HG02759 (cell line): ENCODE measurements at regions not wholly inside any gene's neighbourhood (a gene's known extent, or its start where the extent isn't known, plus 50 kb on each side); places are given as distances from the start of the nearest gene placed in this dataset.
A peak's percentile ranks its signal among the peaks of the same experiment; 100 is the strongest.

Source experiments
- ATAC-seq: cut with Tn5 transposase; IDR thresholded peaks from one replicate; pipeline ENCODE4 v1.9.1; 2021; ENCODE audit warnings: mild to moderate bottlenecking, moderate library complexity; ENCODE audit not compliant: unreplicated experiment

- no peak for ATAC-seq
These were observed 127.3 kb downstream of the TMA16 start for GRCh38 chr4:163621821-163622220.

- no peak for ATAC-seq
These were observed 128.0 kb downstream of the TMA16 start for GRCh38 chr4:163622379-163623035.

GRCh38 chr4:163623787-163624186, 129.3 kb downstream of the TMA16 start:
- no peak for ATAC-seq

DNA sequence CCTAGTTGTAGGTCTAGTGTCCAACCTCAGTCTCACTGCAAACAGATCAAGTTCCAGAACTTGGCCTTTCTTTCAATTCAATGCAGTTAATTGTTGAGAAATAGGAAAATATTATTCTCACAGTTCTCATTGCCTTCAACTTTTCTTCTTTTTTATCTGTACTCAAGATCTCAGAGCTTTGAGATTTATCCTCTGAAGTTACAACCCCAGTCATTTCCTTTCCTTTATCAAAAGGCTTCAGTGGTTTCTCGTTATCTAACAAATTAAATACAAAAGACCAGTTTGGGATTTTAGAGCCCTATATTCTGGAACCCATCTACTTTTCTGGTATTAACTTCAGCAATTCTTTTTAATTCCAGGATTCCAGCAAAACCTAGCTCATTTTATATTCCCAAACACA, 130.2 kb downstream of the TMA16 start:
- ATAC-seq, result no peak

GRCh38 chr4:163631288-163631687, 136.8 kb downstream of the TMA16 start:
- no peak for ATAC-seq

- no peak for ATAC-seq
These were observed 144.4 kb downstream of the TMA16 start for GRCh38 chr4:163638909-163639308.

DNA sequence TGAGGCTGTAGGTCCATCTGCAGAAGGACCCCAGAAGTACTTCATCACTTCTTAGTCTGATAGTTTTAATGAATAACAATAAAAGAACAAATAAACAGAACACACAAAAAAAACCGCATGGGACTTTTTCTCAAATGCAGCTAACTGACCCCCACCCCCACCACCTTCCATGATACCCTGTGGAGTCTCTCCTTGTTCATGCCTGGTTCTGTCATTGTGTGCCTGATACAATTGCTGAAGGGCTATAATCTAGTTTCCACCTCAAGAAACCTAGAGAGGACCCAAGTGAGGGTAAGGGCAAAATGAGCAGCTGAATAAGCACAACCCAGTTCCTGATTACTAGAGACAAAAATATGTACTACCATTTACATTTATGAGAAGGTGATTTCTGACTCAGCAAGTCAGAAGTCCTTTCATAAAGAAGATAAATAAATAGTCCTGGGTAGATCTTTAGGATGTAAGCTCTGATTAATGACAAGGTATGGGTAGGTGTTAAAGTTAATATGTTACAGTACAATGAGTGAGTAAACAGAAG, 155.1 kb downstream of the TMA16 start:
- no peak for ATAC-seq

DNA sequence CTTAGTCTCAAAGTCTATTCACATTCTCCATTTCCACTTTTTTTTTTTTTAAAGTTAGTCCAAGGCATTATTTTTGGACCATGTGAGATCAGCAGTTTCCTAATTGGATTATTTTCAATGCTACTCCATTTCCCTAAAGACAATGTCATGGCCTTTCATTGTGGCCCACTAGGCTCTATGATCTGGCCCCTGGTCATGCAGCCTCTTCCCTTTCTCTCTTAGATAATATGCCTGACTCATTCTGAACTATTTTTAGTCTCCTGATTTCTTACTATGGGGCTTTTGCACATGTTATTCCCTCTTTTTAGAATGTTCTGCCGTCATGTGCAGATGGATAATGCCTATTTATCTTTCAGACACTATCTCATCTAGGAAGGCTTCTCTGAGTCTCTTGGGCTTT, 157.3 kb downstream of the TMA16 start:
- no peak for ATAC-seq

DNA sequence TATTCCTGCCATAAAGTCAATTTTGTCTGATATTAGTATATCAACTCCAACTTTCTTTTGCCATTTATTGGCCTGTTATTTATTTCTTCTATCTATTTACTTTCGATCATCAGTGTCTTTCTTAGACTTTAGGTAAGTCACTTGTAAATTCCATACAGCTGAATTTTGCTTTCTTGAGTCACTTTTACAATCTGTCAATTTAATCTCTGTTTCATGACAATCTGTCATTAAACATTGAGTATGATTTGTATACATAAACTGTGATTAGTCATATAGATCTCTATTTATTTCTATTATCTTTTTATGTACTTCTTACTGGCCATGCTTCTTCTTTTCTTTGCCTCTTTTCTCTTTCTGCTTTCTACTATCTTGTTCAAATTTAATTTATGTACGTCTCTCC, 160.1 kb downstream of the TMA16 start:
- ATAC-seq, result no peak

DNA sequence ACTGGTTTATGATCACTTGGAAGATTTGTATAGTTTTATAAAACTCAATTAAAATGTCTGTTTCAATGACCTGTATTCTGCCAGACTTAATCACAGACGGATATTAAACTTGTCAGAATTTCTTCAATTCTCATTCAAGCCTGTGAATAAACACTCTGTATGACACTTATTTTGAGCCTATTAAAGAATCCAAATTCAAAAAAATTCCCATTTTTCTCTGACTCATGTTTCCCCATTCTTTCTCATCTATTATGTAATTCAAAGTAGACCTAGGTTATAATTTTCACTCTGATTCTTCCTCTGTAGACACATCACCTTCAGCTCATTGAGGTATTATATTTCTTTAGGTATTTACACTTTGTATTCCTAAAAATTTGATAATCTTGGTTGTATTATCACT, 166.1 kb downstream of the TMA16 start:
- no peak for ATAC-seq

DNA sequence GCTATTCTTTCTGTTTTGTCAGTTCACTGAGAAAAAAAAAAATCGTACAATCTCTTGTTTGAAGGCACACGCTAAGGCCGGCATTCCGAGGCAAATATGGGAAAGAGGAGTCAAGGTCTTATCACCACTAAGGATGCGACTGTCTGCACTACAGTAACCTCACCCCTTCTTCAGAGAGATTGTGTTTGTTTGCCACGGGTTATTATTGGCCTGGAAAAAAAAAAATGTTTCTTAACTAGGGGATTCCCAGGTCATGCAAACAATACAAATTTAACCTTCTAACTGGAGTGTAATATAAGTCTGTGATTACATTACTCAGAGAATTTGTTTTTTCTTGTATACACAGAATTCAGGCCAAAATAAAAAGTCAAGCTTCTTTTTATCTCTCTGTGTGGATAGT, 168.3 kb downstream of the TMA16 start:
- ATAC-seq, result peak; percentile 38

DNA sequence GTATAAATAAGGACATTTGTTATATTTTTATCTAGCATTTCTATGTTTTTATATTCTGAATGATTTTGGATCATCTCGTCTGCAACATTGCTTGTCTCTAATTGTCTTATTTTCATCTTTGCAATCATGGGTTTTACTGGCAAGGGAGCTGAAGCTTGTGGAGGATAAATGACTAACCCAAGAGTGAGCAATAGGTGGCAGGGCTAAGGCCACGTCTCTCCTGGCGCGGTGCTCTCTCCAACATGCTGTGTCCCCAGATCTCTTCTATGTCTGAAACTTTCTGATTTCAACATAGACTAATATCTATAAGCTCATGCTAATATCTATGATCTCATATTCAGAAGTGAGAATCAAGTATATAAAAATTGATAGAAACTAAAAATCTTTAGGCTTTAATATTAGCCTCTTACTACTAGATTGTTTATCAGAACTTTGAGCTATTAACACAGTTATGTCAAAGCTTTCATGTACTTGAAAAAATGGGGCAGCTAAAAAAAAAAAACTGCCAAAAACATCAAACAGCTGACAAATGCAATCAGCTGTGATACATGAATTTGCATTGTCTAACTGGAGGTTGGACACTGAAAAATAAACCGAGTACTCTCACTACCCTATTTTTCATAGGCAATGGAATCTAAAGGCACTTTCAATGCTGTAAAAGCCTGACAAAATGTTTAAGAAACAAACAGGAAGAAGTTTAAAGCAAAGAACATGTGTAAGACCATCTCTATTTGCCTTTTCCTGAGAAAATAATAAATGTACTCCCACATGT, 169.2 kb downstream of the TMA16 start:
- peak; percentile 76 for ATAC-seq

GRCh38 chr4:163665101-163665500, 170.6 kb downstream of the TMA16 start:
- no peak for ATAC-seq

GRCh38 chr4:163665521-163666331, 171.2 kb downstream of the TMA16 start:
- ATAC-seq, result peak; percentile 32

DNA sequence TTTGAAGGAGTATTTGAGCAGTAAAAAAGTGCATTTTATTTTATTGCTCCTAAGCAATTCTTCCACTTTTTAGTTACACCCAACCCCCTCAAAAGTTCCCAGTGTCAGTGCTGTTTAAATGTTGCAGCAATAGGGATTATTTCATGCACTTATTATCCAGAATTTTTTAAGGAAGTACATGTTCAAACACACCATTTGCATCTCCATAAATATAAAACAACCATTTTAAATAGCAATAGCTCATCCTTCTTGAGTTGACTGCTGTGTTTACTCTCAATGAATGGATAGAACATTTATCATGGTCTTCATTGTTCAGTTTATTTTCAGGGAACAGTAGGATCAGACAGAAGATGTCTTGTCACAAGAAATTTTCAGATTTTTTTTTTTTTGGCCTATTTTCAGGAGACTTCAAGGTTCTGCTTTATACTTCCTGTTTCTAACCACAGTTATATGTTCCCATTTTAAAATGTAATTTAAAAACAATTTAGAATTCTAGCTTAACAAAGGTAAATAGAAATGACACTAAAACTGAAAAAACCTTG, 171.9 kb downstream of the TMA16 start:
- ATAC-seq, result no peak

DNA sequence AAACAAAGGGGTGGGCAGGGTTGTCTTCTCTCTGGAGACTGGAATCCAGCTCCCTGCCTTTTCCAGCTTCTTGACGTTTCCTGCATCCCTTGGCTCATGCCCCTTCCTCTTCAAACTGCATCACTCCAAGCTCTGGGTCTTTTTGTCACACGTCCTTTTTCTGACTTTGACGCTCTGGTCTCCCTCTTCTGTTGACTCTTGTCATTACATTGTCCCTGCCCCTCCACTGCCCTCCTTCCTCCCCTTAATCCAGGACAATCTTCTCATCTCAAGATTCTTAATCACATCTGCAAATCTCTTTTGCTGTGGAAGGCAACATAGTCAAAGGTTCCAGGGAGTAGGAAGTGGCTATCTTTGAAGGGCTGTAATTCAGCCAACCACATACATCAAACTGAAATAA, 178.3 kb downstream of the TMA16 start:
- no peak for ATAC-seq

GRCh38 chr4:163673848-163674697, 179.6 kb downstream of the TMA16 start:
- ATAC-seq, result peak; percentile 64

- no peak for ATAC-seq
These were observed 184.7 kb downstream of the TMA16 start for GRCh38 chr4:163679189-163679588.

DNA sequence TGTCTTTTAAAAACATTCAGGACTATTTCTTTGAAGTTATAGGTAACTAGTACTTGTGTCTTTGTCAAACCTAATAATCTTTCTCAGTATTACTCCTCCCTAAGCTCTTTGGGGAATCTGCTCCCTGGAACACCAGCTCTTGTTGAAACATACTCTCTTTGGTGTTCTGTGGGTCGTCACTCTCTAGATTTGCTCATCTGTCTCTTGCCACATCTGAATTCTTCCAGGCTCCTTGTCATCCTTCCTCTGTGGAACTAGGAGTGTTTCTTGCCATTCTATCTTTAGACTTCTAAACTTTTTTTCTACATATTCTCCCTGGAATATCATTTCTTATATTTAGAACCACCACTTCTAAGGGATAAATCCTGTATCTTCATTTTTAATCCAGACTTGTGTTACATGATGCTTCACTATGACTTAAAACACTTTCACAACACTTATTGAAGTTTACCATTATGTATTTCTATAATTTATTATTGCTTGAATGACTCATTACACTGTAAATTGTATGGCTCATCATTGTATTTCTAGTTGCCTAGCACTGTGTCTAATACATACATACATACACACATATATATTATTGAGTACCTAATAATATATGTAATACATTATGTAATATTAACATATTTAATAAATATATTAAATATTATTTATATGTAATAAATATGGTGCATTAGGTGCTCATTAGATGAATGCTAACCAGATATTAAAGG, 186.1 kb downstream of the TMA16 start:
- no peak for ATAC-seq
